Ishikawa (cell line): ENCODE measurements at regions not wholly inside any gene's neighbourhood (a gene's known extent, or its start where the extent isn't known, plus 50 kb on each side); places are given as distances from the start of the nearest gene placed in this dataset.

Source experiments
- CEBPB ChIP-seq: IDR thresholded peaks from 2 replicates; pipeline ENCODE4 v1.6.1; 2012
- EP300 ChIP-seq: IDR thresholded peaks from 2 replicates; pipeline ENCODE4 v1.6.1; 2012; ENCODE audit warnings: borderline replicate concordance
- FOXM1 ChIP-seq: IDR thresholded peaks from 2 replicates; pipeline ENCODE4 v1.6.1; 2012; ENCODE audit warnings: low read depth, borderline replicate concordance
- NFIC ChIP-seq: IDR thresholded peaks from 2 replicates; pipeline ENCODE4 v1.6.1; 2012
- RAD21 ChIP-seq: IDR thresholded peaks from 2 replicates; pipeline ENCODE4 v1.6.1; 2012; ENCODE audit warnings: low read depth
- TAF1 ChIP-seq: IDR thresholded peaks from 2 replicates; pipeline ENCODE4 v1.6.1; 2012; ENCODE audit warnings: low read depth, mild to moderate bottlenecking
- TCF12 ChIP-seq: IDR thresholded peaks from 2 replicates; pipeline ENCODE4 v1.6.1; 2012; ENCODE audit warnings: low read depth
- TEAD4 ChIP-seq: IDR thresholded peaks from 2 replicates; pipeline ENCODE4 v1.6.1; 2012
- YY1 ChIP-seq: IDR thresholded peaks from 2 replicates; pipeline ENCODE4 v1.6.1; 2012; ENCODE audit warnings: low read depth
- ZBTB7A ChIP-seq: IDR thresholded peaks from 2 replicates; pipeline ENCODE4 v1.6.1; 2012; ENCODE audit warnings: low read depth
- TF ChIP-seq, protein P1 (sequence below): IDR thresholded peaks from 2 replicates; pipeline ENCODE4 v1.6.1; 2012; ENCODE audit warnings: low read depth, mild to moderate bottlenecking
- TF ChIP-seq, protein P2 (sequence below): IDR thresholded peaks from 2 replicates; pipeline ENCODE4 v1.6.1; 2012
- TF ChIP-seq, protein P3 (sequence below): IDR thresholded peaks from 2 replicates; pipeline ENCODE4 v1.6.1; 2012

DNA sequence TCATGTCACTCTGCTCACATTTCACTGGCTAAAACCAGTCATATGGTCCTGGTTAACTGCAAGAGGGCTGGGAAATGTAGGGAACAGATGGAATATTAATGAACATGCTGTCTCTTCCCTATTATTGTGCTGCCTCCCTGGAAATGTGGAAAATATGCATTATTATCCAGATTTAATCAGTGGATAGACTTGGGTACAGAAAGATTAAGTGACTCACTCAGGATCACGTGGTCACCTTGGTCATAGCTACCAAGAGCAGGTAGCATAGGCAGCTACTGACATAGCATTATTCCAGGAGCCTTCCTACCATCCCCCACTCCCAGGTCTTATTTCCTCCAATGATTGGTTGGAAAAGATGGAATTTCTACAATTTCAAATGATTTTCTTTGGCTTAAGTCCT lies 141.1 kb downstream of the HRH4 start:
- no peak for TF ChIP-seq EP300
- TF ChIP-seq FOXM1: no peak
- no peak for TF ChIP-seq TCF12
- TF ChIP-seq, protein P1, sequence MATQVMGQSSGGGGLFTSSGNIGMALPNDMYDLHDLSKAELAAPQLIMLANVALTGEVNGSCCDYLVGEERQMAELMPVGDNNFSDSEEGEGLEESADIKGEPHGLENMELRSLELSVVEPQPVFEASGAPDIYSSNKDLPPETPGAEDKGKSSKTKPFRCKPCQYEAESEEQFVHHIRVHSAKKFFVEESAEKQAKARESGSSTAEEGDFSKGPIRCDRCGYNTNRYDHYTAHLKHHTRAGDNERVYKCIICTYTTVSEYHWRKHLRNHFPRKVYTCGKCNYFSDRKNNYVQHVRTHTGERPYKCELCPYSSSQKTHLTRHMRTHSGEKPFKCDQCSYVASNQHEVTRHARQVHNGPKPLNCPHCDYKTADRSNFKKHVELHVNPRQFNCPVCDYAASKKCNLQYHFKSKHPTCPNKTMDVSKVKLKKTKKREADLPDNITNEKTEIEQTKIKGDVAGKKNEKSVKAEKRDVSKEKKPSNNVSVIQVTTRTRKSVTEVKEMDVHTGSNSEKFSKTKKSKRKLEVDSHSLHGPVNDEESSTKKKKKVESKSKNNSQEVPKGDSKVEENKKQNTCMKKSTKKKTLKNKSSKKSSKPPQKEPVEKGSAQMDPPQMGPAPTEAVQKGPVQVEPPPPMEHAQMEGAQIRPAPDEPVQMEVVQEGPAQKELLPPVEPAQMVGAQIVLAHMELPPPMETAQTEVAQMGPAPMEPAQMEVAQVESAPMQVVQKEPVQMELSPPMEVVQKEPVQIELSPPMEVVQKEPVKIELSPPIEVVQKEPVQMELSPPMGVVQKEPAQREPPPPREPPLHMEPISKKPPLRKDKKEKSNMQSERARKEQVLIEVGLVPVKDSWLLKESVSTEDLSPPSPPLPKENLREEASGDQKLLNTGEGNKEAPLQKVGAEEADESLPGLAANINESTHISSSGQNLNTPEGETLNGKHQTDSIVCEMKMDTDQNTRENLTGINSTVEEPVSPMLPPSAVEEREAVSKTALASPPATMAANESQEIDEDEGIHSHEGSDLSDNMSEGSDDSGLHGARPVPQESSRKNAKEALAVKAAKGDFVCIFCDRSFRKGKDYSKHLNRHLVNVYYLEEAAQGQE: no peak
- TF ChIP-seq TAF1: no peak
- no peak for TF ChIP-seq TEAD4
- TF ChIP-seq, protein P2, sequence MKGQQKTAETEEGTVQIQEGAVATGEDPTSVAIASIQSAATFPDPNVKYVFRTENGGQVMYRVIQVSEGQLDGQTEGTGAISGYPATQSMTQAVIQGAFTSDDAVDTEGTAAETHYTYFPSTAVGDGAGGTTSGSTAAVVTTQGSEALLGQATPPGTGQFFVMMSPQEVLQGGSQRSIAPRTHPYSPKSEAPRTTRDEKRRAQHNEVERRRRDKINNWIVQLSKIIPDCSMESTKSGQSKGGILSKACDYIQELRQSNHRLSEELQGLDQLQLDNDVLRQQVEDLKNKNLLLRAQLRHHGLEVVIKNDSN: peak; percentile 77
- TF ChIP-seq YY1: no peak
- TF ChIP-seq, protein P3, sequence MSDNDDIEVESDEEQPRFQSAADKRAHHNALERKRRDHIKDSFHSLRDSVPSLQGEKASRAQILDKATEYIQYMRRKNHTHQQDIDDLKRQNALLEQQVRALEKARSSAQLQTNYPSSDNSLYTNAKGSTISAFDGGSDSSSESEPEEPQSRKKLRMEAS: no peak
- TF ChIP-seq CEBPB: no peak
- no peak for TF ChIP-seq RAD21
- no peak for TF ChIP-seq NFIC
- TF ChIP-seq ZBTB7A: no peak
